ENCODE measurements at regions not wholly inside any gene's neighbourhood (a gene's known extent, or its start where the extent isn't known, plus 50 kb on each side); places are given as distances from the start of the nearest gene placed in this dataset.

- TF ChIP-seq ZNF280B (CRISPR knock-in tag; IDR thresholded peaks at IDR 0.05) (no peak), FOXA3 (CRISPR knock-in tag; conservative IDR thresholded peaks at IDR 0.05 in 1 of 2, IDR thresholded peaks at IDR 0.05 in 1 of 2) (peak; percentile 80 to 100; a peak in 3 of 4 replicates), CAMTA2 (CRISPR knock-in tag; conservative IDR thresholded peaks at IDR 0.05) (no peak), TAL1 (IDR thresholded peaks at IDR 0.05) (peak; percentile 50), HINFP (tag; conservative IDR thresholded peaks at IDR 0.05; ENCODE audit: low read depth) (no peak), ZNF311 (CRISPR knock-in tag; IDR thresholded peaks at IDR 0.05) (0 out of 2 replicates have a peak, but pooled peaks have one; percentile 42), MAX (CRISPR knock-in tag; IDR thresholded peaks at IDR 0.05) (no peak), CEBPG (CRISPR knock-in tag; IDR thresholded peaks at IDR 0.05) (no peak), CEBPG (tag; conservative IDR thresholded peaks at IDR 0.05 in 1 of 2, IDR thresholded peaks at IDR 0.05 in 1 of 2) (no peak)
Measured at GRCh38 chr21:28590026-28590425, 402.7 kb downstream of the LTN1 start (continued).
